ENCODE measurements at regions not wholly inside any gene's neighbourhood (a gene's known extent, or its start where the extent isn't known, plus 50 kb on each side); places are given as distances from the start of the nearest gene placed in this dataset.

GRCh38 chr2:12980817-12981216, 264.1 kb downstream of the TRIB2 start:
- no peak overlapping the region for H2AFZ ChIP-seq (ENCODE audit: low read length)
- 0 out of 2 replicates have a peak, but pooled peaks cover 2% of the 10 kb centered on the region for H3K4me1 ChIP-seq (ENCODE audit: insufficient read depth, low read length)
- no peak overlapping the region for H3K56ac ChIP-seq (ENCODE audit: insufficient read length, low read depth, low read length)
- H3T11ph ChIP-seq (ENCODE audit: low read length): no peak overlapping the region
- no peak overlapping the region for H2BK20ac ChIP-seq (ENCODE audit: low read depth, low read length, poor library complexity, severe bottlenecking)
- H2BK15ac ChIP-seq (ENCODE audit: low read depth, low read length): no peak overlapping the region
- no peaks in the 10 kb centered on the region for H3K79me2 ChIP-seq (ENCODE audit: insufficient read depth, low read length)
- H3K18ac ChIP-seq (ENCODE audit: insufficient read length, low read depth, low read length): no peak overlapping the region
- no peaks in the 10 kb centered on the region for H3K27me3 ChIP-seq (ENCODE audit: insufficient read depth, low read length)
- no peaks in the 10 kb centered on the region for H4K20me1 ChIP-seq (ENCODE audit: control insufficient read depth, insufficient read depth, insufficient read length)
- H3K79me1 ChIP-seq (ENCODE audit: insufficient read depth, low read depth, low read length, poor library complexity, severe bottlenecking): no peaks in the 10 kb centered on the region
- H3K23ac ChIP-seq (ENCODE audit: insufficient read length, low read depth, low read length): no peak overlapping the region
- TF ChIP-seq CTCF (conservative IDR thresholded peaks at IDR 0.05): no peak
- Mint-ChIP-seq H3K4me1 (peaks cover 9 to 22% of the 10 kb centered on the region in 2 experiments), H3K36me3 (ENCODE audit: insufficient read depth in 1 of 3, low read depth in 3 of 3) (no peaks in the 10 kb centered on the region), H3K27me3 (ENCODE audit: low read depth) (no peaks in the 10 kb centered on the region), H3K9me3 (no peaks in the 10 kb centered on the region), H3K27ac (peak overlapping the region in 2 of 3 experiments; percentile 18 to 62; a peak in 2 of 7 replicates), H3K4me3 (no peak overlapping the region)
- H2AK5ac ChIP-seq (ENCODE audit: insufficient read length, low read length): no peak overlapping the region
- DNase-seq: no peak
- H3K9me3 ChIP-seq (ENCODE audit: control insufficient read depth, low read depth, low read length): no peaks in the 10 kb centered on the region
- H2BK5ac ChIP-seq (ENCODE audit: insufficient read length, low read length): no peak overlapping the region
- H4K8ac ChIP-seq (replicated peaks; ENCODE audit: insufficient read length, low read depth, low read length): no peak overlapping the region
- H3K23me2 ChIP-seq (ENCODE audit: insufficient read length, low read depth, low read length, poor library complexity, severe bottlenecking): no peaks in the 10 kb centered on the region
- H3K9ac ChIP-seq (ENCODE audit: extremely low read depth, insufficient read length, low read length): no peak overlapping the region
- WGBS (ENCODE audit: extremely low coverage, insufficient read length, low lambda C conversion rate): no CpG with 5 or more reads among the region's 4 CpGs
- no peak overlapping the region for H2BK120ac ChIP-seq (ENCODE audit: low read depth, low read length, poor library complexity, severe bottlenecking)
- H3K14ac ChIP-seq (ENCODE audit: insufficient read depth, low read length): no peak overlapping the region
- no peak overlapping the region for H4K91ac ChIP-seq (ENCODE audit: insufficient read length, low read depth, low read length)
- no peak overlapping the region for H3K4ac ChIP-seq (ENCODE audit: low read depth, low read length)
- H2BK12ac ChIP-seq (ENCODE audit: insufficient read length, low read depth, low read length): no peak overlapping the region
- no peak overlapping the region for H3K4me2 ChIP-seq (ENCODE audit: insufficient read depth, insufficient read length, low read length)
- no peak overlapping the region for H3K27ac ChIP-seq (ENCODE audit: insufficient read length, low read depth, low read length)
- no peak overlapping the region for H4K5ac ChIP-seq (ENCODE audit: insufficient read length, low read depth, low read length)
